ENCODE measurements at regions not wholly inside any gene's neighbourhood (a gene's known extent, or its start where the extent isn't known, plus 50 kb on each side); places are given as distances from the start of the nearest gene placed in this dataset.
"Not testable (repeated sequence)": the region's sequence is repeated elsewhere in the genome, so short reads cannot be mapped to it uniquely, and the experiment has no call there.

GRCh38 chr4:138790706-138791340, 224.8 kb upstream of the NOCT start:
- no peak for DNase-seq (ENCODE audit: low spot score)

- DNase-seq (ENCODE audit: low spot score): no peak
Measured at GRCh38 chr4:138789796-138790195, 225.8 kb upstream of the NOCT start.

- no peak for DNase-seq (ENCODE audit: low spot score)
Measured at GRCh38 chr4:138788857-138789256, 226.7 kb upstream of the NOCT start.

- no peak for DNase-seq (ENCODE audit: low spot score)
Measured at GRCh38 chr4:138788267-138788790, 227.3 kb upstream of the NOCT start.

GRCh38 chr4:138779761-138780160, 235.8 kb upstream of the NOCT start:
- not testable (repeated sequence) for DNase-seq (ENCODE audit: low spot score)

- DNase-seq (ENCODE audit: low spot score): no peak
Measured at GRCh38 chr4:138775890-138776289, 239.7 kb upstream of the NOCT start.

GRCh38 chr4:138775489-138775888, 240.1 kb upstream of the NOCT start:
- no peak for DNase-seq (ENCODE audit: low spot score)

- DNase-seq (ENCODE audit: low spot score): no peak
Measured at GRCh38 chr4:138774940-138775339, 240.6 kb upstream of the NOCT start.

- not testable (repeated sequence) for DNase-seq (ENCODE audit: low spot score)
Measured at GRCh38 chr4:138774125-138774524, 241.5 kb upstream of the NOCT start.

- DNase-seq (ENCODE audit: low spot score): no peak
Measured at GRCh38 chr4:138773321-138773720, 242.3 kb upstream of the NOCT start.

- DNase-seq (ENCODE audit: low spot score): no peak
Measured at GRCh38 chr4:138772366-138772765, 243.2 kb upstream of the NOCT start.

- no peak for DNase-seq (ENCODE audit: low spot score)
Measured at GRCh38 chr4:138770818-138771217, 244.8 kb upstream of the NOCT start.

- DNase-seq (ENCODE audit: low spot score): no peak
Measured at GRCh38 chr4:138766332-138766731, 249.2 kb upstream of the NOCT start.

- no peak for DNase-seq (ENCODE audit: low spot score)
Measured at GRCh38 chr4:138765442-138765841, 250.1 kb upstream of the NOCT start.

- no peak for DNase-seq (ENCODE audit: low spot score)
Measured at GRCh38 chr4:138761638-138762220, 253.9 kb upstream of the NOCT start.

GRCh38 chr4:138759554-138759902, 256.1 kb upstream of the NOCT start:
- no peak for DNase-seq (ENCODE audit: low spot score)

- no peak for DNase-seq (ENCODE audit: low spot score)
Measured at GRCh38 chr4:138758876-138759553, 256.6 kb upstream of the NOCT start.

GRCh38 chr4:138758196-138758595, 257.4 kb upstream of the NOCT start:
- no peak for DNase-seq (ENCODE audit: low spot score)

- DNase-seq (ENCODE audit: low spot score): no peak
Measured at GRCh38 chr4:138757432-138757831, 258.1 kb upstream of the NOCT start.

- DNase-seq (ENCODE audit: low spot score): no peak
Measured at GRCh38 chr4:138756519-138756918, 259.1 kb upstream of the NOCT start.

GRCh38 chr4:138751309-138751708, 264.3 kb upstream of the NOCT start:
- DNase-seq (ENCODE audit: low spot score): no peak

GRCh38 chr4:138749303-138749702, 266.3 kb upstream of the NOCT start:
- no peak for DNase-seq (ENCODE audit: low spot score)

- DNase-seq (ENCODE audit: low spot score): no peak
Measured at GRCh38 chr4:138741766-138742377, 273.7 kb upstream of the NOCT start.

All from CD4-positive, alpha-beta T cell treated with Interleukin-6 at 100 ng/mL for 8 hours (primary cell).